GM23248 (cell line): ENCODE measurements at regions not wholly inside any gene's neighbourhood (a gene's known extent, or its start where the extent isn't known, plus 50 kb on each side); places are given as distances from the start of the nearest gene placed in this dataset.
"Not testable (repeated sequence)": the region's sequence is repeated elsewhere in the genome, so short reads cannot be mapped to it uniquely, and the experiment has no call there.

ENCODE experiments used
- EZH2 ChIP-seq: fragments of 200-600 bp; sonication (generic); IDR thresholded peaks from 2 replicates; pipeline ENCODE4 v1.6.1; 2018; ENCODE audit warnings: antibody characterized with exemption, mild to moderate bottlenecking; ENCODE audit not compliant: insufficient read depth, poor library complexity, severe bottlenecking
- EZH2phosphoT487 ChIP-seq: fragments of 200-600 bp; sonication (generic); IDR thresholded peaks from 2 replicates; pipeline ENCODE4 v1.6.1; 2018; ENCODE audit warnings: antibody characterized with exemption, moderate library complexity, mild to moderate bottlenecking, low read depth; ENCODE audit not compliant: insufficient read depth

DNA sequence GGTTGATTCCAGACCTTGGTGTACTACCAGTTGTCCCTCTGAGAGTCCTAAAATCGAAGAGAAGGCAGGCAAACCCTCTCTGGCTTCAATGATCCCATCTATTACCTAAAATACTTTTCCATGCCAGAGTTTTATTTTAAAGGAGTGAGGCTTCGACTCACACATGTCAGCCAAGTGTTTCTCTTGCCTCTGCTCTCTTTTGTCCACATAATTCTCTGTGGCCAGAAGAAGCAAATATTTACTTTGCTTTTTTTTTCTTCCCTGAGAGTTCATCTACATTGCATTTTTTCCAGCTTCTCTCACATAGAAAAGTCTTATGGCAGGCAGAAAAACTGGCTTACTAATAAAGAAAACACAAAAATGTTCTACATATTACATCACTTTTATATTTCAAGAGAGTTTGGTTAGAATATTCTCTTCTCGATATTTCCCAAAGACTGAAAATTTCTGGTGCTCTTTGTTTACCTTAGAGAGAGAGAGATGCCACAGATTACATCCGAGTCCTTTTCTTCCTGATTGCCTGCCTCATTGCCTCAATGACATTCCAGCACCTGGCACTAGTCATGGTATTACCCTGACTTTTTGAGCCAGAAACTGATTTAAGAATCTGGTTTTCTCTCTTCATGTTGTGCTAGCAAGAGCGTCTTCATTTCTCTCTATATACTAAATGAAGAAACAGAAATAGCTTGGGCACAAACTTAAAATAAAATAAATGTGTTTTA lies 170.3 kb upstream of the FAM174A start:
- not testable (repeated sequence) for TF ChIP-seq EZH2, EZH2phosphoT487
